ENCODE measurements at regions not wholly inside any gene's neighbourhood (a gene's known extent, or its start where the extent isn't known, plus 50 kb on each side); places are given as distances from the start of the nearest gene placed in this dataset.

DNA sequence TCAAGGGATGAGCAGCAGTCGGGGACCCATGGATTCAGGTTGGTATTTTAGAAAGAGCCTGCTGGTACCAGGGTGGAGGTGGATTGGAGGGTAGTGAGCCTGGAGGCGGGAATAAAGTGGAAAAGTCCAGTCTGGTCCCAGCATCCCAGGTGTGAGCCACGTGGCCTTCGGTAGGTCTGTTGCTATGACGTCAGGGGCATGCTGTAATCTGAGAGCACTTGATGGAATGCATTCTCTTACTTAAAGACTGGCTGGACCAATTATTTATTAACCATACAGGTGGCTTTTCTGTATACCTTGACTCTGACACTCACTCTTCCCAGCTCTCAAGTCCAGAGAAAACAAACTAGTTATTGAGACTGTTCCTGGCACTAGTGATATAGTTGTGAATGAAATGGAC, 389.9 kb upstream of the RGMA start:
- in situ Hi-C loops (cut with MboI) (no loop called here), intact Hi-C loops (cut with micrococcal nuclease) (no loop called here)
- no peak overlapping the region for H3K4me3 ChIP-seq
- no peaks in the 10 kb centered on the region for H3K27me3 ChIP-seq (ENCODE audit: control insufficient read depth in 2 of 2, insufficient read depth in 2 of 2, low read length in 2 of 2)
- no peaks in the 10 kb centered on the region for H3K36me3 ChIP-seq (ENCODE audit: control insufficient read depth, insufficient read depth, low read length)
- no peak overlapping the region for H3K9ac ChIP-seq (ENCODE audit: insufficient read depth in 1 of 2, low read depth in 2 of 2, low read length in 2 of 2)
- no peak for FAIRE-seq
- no TSS peak for BruUV-seq (replicated peaks)
- no peaks in the 10 kb centered on the region for H4K20me1 ChIP-seq (replicated peaks; ENCODE audit: control insufficient read depth, insufficient read depth, low read length)
- WGBS (ENCODE audit: insufficient coverage, low coverage, missing lambda C conversion rate), result 0% methylated on average over 5 of the region's 5 CpGs
- H3K27ac ChIP-seq (ENCODE audit: extremely low read depth, low read depth, low read length), result no peak overlapping the region
- ChIA-PET CTCF (ENCODE audit: low intra/inter-chr PET ratio) (no interaction called here), POLR2A (interaction anchor here (0.6 kb wide), 1 partner anchor 948 kb away, joined by 4 read pairs; no protein-coding TSS in a partner anchor)
- H3K4me2 ChIP-seq (ENCODE audit: insufficient read depth, low read length), result no peak overlapping the region
- H3K4me1 ChIP-seq (replicated peaks in 1 of 2; ENCODE audit: control insufficient read depth in 2 of 2, insufficient read depth in 2 of 2, low read length in 2 of 2), result no peaks in the 10 kb centered on the region
- no peak for DNase-seq (ENCODE audit: extremely low read depth in 1 of 4, low spot score in 3 of 4)
- no peak for ATAC-seq
- no peaks in the 10 kb centered on the region for H3K9me1 ChIP-seq (ENCODE audit: control insufficient read depth, insufficient read depth, low read length)
- no peak overlapping the region for H2AFZ ChIP-seq (ENCODE audit: low read depth, low read length)
- no peaks in the 10 kb centered on the region for H3K79me2 ChIP-seq (ENCODE audit: control insufficient read depth, insufficient read depth, low read length)
- H3K9me3 ChIP-seq (replicated peaks; ENCODE audit: control insufficient read depth, insufficient read depth, low read depth, low read length), result no peaks in the 10 kb centered on the region
- no peak for TF ChIP-seq NR2F6 (CRISPR knock-in tag; IDR thresholded peaks at IDR 0.05)
- TF ChIP-seq KDM5B (IDR thresholded peaks at IDR 0.05; ENCODE audit: insufficient replicate concordance, low read depth, low read length), result no peak
- TF ChIP-seq ARID2 (IDR thresholded peaks at IDR 0.05), result no peak
- no peak for TF ChIP-seq MAZ (CRISPR knock-in tag; conservative IDR thresholded peaks at IDR 0.05 in 1 of 2, IDR thresholded peaks at IDR 0.05 in 1 of 2)
- TF ChIP-seq TAF15 (IDR thresholded peaks at IDR 0.05; ENCODE audit: low read depth, low read length), result no peak
- TF ChIP-seq, protein P1, sequence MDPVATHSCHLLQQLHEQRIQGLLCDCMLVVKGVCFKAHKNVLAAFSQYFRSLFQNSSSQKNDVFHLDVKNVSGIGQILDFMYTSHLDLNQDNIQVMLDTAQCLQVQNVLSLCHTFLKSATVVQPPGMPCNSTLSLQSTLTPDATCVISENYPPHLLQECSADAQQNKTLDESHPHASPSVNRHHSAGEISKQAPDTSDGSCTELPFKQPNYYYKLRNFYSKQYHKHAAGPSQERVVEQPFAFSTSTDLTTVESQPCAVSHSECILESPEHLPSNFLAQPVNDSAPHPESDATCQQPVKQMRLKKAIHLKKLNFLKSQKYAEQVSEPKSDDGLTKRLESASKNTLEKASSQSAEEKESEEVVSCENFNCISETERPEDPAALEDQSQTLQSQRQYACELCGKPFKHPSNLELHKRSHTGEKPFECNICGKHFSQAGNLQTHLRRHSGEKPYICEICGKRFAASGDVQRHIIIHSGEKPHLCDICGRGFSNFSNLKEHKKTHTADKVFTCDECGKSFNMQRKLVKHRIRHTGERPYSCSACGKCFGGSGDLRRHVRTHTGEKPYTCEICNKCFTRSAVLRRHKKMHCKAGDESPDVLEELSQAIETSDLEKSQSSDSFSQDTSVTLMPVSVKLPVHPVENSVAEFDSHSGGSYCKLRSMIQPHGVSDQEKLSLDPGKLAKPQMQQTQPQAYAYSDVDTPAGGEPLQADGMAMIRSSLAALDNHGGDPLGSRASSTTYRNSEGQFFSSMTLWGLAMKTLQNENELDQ (CRISPR knock-in tag; IDR thresholded peaks at IDR 0.05; ENCODE audit: borderline replicate concordance), result no peak
- no peak for TF ChIP-seq ATF7 (IDR thresholded peaks at IDR 0.05)
- TF ChIP-seq, protein P2, sequence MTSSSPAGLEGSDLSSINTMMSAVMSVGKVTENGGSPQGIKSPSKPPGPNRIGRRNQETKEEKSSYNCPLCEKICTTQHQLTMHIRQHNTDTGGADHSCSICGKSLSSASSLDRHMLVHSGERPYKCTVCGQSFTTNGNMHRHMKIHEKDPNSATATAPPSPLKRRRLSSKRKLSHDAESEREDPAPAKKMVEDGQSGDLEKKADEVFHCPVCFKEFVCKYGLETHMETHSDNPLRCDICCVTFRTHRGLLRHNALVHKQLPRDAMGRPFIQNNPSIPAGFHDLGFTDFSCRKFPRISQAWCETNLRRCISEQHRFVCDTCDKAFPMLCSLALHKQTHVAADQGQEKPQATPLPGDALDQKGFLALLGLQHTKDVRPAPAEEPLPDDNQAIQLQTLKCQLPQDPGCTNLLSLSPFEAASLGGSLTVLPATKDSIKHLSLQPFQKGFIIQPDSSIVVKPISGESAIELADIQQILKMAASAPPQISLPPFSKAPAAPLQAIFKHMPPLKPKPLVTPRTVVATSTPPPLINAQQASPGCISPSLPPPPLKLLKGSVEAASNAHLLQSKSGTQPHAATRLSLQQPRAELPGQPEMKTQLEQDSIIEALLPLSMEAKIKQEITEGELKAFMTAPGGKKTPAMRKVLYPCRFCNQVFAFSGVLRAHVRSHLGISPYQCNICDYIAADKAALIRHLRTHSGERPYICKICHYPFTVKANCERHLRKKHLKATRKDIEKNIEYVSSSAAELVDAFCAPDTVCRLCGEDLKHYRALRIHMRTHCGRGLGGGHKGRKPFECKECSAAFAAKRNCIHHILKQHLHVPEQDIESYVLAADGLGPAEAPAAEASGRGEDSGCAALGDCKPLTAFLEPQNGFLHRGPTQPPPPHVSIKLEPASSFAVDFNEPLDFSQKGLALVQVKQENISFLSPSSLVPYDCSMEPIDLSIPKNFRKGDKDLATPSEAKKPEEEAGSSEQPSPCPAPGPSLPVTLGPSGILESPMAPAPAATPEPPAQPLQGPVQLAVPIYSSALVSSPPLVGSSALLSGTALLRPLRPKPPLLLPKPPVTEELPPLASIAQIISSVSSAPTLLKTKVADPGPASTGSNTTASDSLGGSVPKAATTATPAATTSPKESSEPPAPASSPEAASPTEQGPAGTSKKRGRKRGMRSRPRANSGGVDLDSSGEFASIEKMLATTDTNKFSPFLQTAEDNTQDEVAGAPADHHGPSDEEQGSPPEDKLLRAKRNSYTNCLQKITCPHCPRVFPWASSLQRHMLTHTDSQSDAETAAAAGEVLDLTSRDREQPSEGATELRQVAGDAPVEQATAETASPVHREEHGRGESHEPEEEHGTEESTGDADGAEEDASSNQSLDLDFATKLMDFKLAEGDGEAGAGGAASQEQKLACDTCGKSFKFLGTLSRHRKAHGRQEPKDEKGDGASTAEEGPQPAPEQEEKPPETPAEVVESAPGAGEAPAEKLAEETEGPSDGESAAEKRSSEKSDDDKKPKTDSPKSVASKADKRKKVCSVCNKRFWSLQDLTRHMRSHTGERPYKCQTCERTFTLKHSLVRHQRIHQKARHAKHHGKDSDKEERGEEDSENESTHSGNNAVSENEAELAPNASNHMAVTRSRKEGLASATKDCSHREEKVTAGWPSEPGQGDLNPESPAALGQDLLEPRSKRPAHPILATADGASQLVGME (CRISPR knock-in tag; IDR thresholded peaks at IDR 0.05), result no peak
- TF ChIP-seq TBL1XR1 (IDR thresholded peaks at IDR 0.05; ENCODE audit: low read length in 2 of 2), result no peak
- no peak for TF ChIP-seq MTA3 (IDR thresholded peaks at IDR 0.05; ENCODE audit: borderline replicate concordance)
- TF ChIP-seq, protein P3, sequence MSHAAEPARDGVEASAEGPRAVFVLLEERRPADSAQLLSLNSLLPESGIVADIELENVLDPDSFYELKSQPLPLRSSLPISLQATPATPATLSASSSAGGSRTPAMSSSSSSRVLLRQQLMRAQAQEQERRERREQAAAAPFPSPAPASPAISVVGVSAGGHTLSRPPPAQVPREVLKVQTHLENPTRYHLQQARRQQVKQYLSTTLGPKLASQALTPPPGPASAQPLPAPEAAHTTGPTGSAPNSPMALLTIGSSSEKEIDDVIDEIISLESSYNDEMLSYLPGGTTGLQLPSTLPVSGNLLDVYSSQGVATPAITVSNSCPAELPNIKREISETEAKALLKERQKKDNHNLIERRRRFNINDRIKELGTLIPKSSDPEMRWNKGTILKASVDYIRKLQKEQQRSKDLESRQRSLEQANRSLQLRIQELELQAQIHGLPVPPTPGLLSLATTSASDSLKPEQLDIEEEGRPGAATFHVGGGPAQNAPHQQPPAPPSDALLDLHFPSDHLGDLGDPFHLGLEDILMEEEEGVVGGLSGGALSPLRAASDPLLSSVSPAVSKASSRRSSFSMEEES (CRISPR knock-in tag; IDR thresholded peaks at IDR 0.05), result no peak
- TF ChIP-seq MYNN (IDR thresholded peaks at IDR 0.05), result no peak
- no peak for TF ChIP-seq MYNN (CRISPR knock-in tag; IDR thresholded peaks at IDR 0.05)
- no peak for TF ChIP-seq RBM39 (optimal IDR thresholded peaks at IDR 0.05; ENCODE audit: low read depth, low read length)
- TF ChIP-seq ESRRB (CRISPR knock-in tag; IDR thresholded peaks at IDR 0.05; ENCODE audit: borderline replicate concordance), result no peak

All from K562 (cell line).